ENCODE measurements at regions not wholly inside any gene's neighbourhood (a gene's known extent, or its start where the extent isn't known, plus 50 kb on each side); places are given as distances from the start of the nearest gene placed in this dataset.

DNA sequence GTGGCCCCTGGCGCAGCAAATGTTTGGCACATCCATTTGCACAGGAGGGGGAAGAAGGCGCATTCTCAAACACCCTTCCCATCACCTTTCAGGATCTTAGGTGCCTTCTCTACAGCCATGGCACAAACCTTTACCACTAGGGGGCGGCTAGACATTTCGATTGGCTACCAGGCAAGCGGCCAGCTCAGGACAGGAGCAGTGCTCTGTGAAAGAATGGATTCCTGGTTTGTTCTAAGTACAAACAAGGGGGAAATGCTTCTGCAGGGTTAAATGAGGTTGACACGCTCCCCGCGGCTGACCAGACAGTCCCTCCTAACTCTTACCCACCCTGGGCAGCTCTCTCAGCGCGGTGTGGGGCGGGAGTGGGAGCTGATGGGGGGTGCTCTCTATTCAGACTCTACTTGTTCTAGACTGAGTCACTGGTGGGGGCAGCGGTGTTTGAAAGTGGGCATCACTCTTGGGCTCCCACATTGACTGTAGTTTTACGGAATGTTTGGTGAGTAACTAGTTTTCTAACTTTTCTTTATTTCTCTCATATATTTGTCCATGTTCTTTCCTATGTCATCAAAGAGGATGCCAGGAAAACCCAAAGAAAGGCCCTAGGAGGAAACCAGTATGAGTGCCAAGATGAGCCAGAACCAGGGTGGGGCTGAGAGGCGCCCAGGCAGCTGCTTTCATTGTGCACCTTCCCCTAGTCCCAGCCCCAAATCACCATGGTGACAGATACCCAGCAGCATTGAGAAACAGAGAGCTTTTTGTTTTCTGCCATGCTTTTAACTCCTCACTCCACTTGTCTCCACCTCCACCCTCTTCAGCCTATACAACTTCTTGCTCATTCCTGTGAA is 61.4 kb upstream of the GPR158 start:
- peak; percentile 31 for DNase-seq (ENCODE audit: low spot score)

DNA sequence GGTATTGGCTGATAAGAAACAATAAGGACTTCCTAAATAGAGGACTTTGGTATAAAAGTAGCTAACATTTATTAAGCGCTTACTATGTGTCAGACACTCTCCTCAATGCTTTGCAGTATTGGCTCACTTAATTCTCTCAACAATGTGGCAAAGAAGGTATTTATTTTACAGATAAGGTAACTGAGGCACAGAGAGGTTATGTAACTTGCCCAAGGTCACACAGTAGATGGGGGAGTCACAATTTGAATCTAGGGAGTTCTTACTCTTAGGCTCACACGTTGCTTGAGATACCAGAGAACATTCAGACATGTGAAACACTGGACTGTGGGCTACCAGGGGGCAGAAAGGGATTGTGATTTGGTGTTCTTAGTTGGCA is 60.8 kb upstream of the GPR158 start:
- no peak for DNase-seq (ENCODE audit: low spot score)

DNA sequence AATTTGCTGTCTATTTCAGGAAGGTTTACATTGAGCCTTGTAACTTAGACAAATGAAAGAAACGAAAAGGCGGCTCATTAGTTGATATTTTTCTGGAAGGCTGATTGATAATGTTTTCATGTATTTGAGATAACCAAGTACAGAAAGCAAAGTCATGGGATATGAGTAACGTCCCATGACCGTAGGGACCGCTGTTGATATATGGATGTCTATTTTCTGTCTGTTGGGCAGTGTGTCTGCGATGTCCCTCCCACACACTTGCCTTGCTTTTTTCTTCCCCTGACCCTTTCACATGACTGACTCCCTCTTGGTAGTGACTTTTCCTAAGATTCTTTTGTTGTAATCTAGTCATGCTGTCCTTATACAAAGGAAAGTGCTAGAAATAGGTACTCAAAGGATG is 57.0 kb upstream of the GPR158 start:
- DNase-seq (ENCODE audit: low spot score): no peak

DNA sequence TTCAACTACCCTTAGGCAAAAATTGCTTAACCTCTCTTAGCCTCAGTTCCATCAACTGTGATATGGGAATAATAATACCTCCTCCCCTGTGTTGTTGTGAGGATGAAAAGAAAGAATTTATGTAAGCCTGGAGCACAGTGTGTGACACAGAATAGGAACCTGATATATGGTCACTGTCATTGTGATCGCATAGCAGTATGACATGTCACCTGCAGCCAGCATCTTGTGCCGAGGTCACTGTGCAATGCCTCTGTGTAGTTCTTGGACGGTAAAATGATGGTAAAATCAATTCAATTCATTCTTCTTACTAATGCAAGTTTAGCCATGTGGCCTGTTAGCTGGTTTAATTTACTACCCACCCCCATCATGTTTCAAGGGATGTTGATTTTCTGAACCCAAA is 54.6 kb upstream of the GPR158 start:
- no peak for DNase-seq (ENCODE audit: low spot score)

All from CD4-positive, alpha-beta T cell treated with Interleukin-15 for 4 hours (primary cell).